Inferior parietal cortex (tissue), 1 donor: ENCODE measurements at regions not wholly inside any gene's neighbourhood (a gene's known extent, or its start where the extent isn't known, plus 50 kb on each side); places are given as distances from the start of the nearest gene placed in this dataset.

Source experiments
- DNase-seq: peaks from one replicate; pipeline ENCODE4 v3.0.0-alpha.2; 2016; ENCODE audit errors: extremely low spot score

GRCh38 chr9:104448036-104448435 lies 56.0 kb upstream of the OR13F1 start:
- DNase-seq: no peak
